ENCODE measurements at regions not wholly inside any gene's neighbourhood (a gene's known extent, or its start where the extent isn't known, plus 50 kb on each side); places are given as distances from the start of the nearest gene placed in this dataset.

DNA sequence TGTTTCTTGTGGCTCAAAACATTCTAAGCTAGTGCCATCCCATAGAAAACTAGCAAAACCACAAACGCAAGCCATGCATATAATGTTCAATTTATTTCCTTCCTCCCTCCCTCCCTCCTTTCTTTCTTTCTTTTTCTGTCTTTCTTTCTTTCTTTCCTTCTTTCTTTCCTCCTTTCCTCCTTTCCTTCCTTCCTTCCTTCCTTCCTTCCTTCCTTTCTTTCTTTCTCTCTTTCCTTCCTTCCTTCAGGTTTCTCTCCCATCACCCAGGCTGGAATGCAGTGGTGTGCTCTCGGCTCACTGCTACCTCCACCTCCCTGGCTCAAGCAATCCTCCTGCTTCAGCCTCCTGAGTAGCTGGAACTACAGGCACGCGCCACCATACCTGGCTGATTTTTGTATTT lies 492.8 kb upstream of the PROK2 start:
- no peak for TF ChIP-seq CTCF (IDR thresholded peaks at IDR 0.05; ENCODE audit: unreplicated experiment)
- H3K36me3 Mint-ChIP-seq, result peaks cover 1% of the 10 kb centered on the region
- H3K27ac Mint-ChIP-seq, result no peak overlapping the region
- H3K4me1 Mint-ChIP-seq, result peaks cover 42% of the 10 kb centered on the region
- H3K27me3 Mint-ChIP-seq (ENCODE audit: low read depth), result peaks cover 8% of the 10 kb centered on the region
- no peak for DNase-seq (ENCODE audit: low spot score in 2 of 2, unreplicated experiment in 2 of 2)
- peaks cover 3% of the 10 kb centered on the region for H3K9me3 Mint-ChIP-seq
- no peak overlapping the region for H3K4me3 Mint-ChIP-seq

DNA sequence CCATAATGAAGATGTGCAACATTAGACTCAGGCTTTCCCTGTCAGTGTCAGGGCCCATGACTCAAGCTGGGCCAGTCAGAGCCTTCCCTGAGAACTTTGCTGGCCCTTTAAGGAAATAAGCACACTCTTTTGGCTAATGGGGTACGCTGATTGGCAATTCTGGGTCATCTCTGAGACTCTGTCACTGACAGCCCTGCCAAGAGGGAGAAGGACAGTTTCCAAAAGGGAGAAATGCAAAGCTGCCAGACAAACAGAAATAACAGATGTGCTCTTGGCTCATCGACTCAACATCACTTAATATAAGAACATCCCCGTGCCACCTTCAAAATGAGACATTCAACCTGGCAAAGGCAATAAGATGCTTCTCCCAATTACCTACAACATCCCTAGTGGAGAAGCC lies 491.9 kb upstream of the PROK2 start:
- Mint-ChIP-seq H3K27ac (no peak overlapping the region), H3K9me3 (no peaks in the 10 kb centered on the region), H3K4me3 (no peak overlapping the region), H3K36me3 (no peaks in the 10 kb centered on the region), H3K4me1 (peaks cover 51% of the 10 kb centered on the region), H3K27me3 (ENCODE audit: low read depth) (peaks cover 5% of the 10 kb centered on the region)
- no peak for DNase-seq (ENCODE audit: low spot score in 2 of 2, unreplicated experiment in 2 of 2)
- no peak for TF ChIP-seq CTCF (IDR thresholded peaks at IDR 0.05; ENCODE audit: unreplicated experiment)

- no peak overlapping the region for H3K4me3 Mint-ChIP-seq
- peaks cover 62% of the 10 kb centered on the region for H3K4me1 Mint-ChIP-seq
- TF ChIP-seq CTCF (IDR thresholded peaks at IDR 0.05; ENCODE audit: unreplicated experiment), result no peak
- H3K27ac Mint-ChIP-seq, result peak overlapping the region; percentile 97
- DNase-seq (ENCODE audit: low spot score in 2 of 2, unreplicated experiment in 2 of 2), result no peak
- no peaks in the 10 kb centered on the region for H3K9me3 Mint-ChIP-seq
- no peaks in the 10 kb centered on the region for H3K36me3 Mint-ChIP-seq
- no peaks in the 10 kb centered on the region for H3K27me3 Mint-ChIP-seq (ENCODE audit: low read depth)
Observed at GRCh38 chr3:72275331-72275751, 490.4 kb upstream of the PROK2 start.

GRCh38 chr3:72274493-72275330 lies 489.8 kb upstream of the PROK2 start:
- Mint-ChIP-seq H3K36me3 (no peaks in the 10 kb centered on the region), H3K27ac (peak overlapping the region; percentile 97), H3K27me3 (ENCODE audit: low read depth) (no peaks in the 10 kb centered on the region), H3K9me3 (no peaks in the 10 kb centered on the region), H3K4me3 (peak overlapping the region; percentile 15), H3K4me1 (peaks cover 65% of the 10 kb centered on the region)
- no peak for DNase-seq (ENCODE audit: low spot score in 2 of 2, unreplicated experiment in 2 of 2)
- no peak for TF ChIP-seq CTCF (IDR thresholded peaks at IDR 0.05; ENCODE audit: unreplicated experiment)

- H3K36me3 Mint-ChIP-seq, result no peaks in the 10 kb centered on the region
- H3K27ac Mint-ChIP-seq, result peak overlapping the region; percentile 97
- peak; percentile 41 to 64 for DNase-seq (ENCODE audit: low spot score in 2 of 2, unreplicated experiment in 2 of 2)
- no peak for TF ChIP-seq CTCF (IDR thresholded peaks at IDR 0.05; ENCODE audit: unreplicated experiment)
- H3K27me3 Mint-ChIP-seq (ENCODE audit: low read depth), result no peaks in the 10 kb centered on the region
- peak overlapping the region; percentile 18 for H3K4me3 Mint-ChIP-seq
- H3K4me1 Mint-ChIP-seq, result peaks cover 59% of the 10 kb centered on the region
- H3K9me3 Mint-ChIP-seq, result no peaks in the 10 kb centered on the region
Observed at GRCh38 chr3:72273615-72274014, 488.7 kb upstream of the PROK2 start.
